ENCODE measurements at regions not wholly inside any gene's neighbourhood (a gene's known extent, or its start where the extent isn't known, plus 50 kb on each side); places are given as distances from the start of the nearest gene placed in this dataset.
"Not testable (repeated sequence)": the region's sequence is repeated elsewhere in the genome, so short reads cannot be mapped to it uniquely, and the experiment has no call there.

DNA sequence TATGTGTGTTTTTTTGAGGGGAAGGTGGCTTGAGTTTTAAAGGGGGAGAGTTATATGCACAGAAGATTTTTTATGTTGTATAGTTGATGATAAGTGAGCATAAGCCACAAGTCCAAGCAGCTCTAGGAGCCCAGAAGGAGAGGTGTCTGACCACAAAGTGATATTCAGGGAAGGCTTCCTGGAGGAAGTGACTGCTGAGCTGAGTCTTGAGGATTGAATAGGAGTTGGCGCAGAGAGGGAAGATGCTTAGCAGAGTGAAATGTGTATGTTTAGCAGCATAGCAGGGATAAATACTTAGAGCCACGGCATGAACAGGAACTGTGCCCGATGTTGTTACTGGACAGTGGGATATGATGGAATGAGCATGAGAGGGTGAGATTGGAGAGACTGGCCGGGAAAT, 255.1 kb upstream of the KCNG1 start:
- no peak overlapping the region for H3K9ac ChIP-seq (ENCODE audit: low read length)
- no peaks in the 10 kb centered on the region for H3K36me3 ChIP-seq (ENCODE audit: control insufficient read depth, insufficient read depth, low read length)
- H3K9me3 ChIP-seq (ENCODE audit: control insufficient read depth, low read length) = no peaks in the 10 kb centered on the region
- no peak overlapping the region for H3K4me3 ChIP-seq (ENCODE audit: low read length)
- no peaks in the 10 kb centered on the region for H3K4me1 ChIP-seq (ENCODE audit: control insufficient read depth, insufficient read depth, low read length)
- peaks cover 16% of the 10 kb centered on the region for H3K27me3 ChIP-seq (ENCODE audit: control insufficient read depth, insufficient read depth, low read length)

DNA sequence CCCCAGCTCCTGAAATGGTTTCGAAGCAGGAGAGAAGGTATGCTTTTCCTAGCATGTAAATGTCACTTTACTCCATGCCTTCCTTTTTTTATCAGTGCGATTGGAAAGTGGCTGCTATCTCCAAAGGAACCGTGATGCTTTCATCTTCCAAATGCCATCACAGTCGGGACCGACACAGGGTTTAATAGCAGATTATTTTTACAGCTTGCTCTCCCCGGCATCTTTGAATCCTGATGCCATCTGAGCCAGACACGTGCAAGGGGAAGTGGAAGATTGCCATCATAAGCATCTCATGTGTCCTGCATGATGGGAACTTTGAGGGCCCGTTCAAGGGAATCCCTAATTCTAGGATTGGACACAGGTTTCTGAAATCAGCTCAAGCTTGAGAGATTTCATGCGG, 253.4 kb upstream of the KCNG1 start:
- Histone ChIP-seq H3K36me3 (ENCODE audit: control insufficient read depth, insufficient read depth, low read length) (no peaks in the 10 kb centered on the region), H3K9ac (ENCODE audit: low read length) (no peak overlapping the region), H3K9me3 (ENCODE audit: control insufficient read depth, low read length) (no peaks in the 10 kb centered on the region), H3K4me3 (ENCODE audit: low read length) (no peak overlapping the region), H3K27me3 (ENCODE audit: control insufficient read depth, insufficient read depth, low read length) (peaks cover 16% of the 10 kb centered on the region), H3K4me1 (ENCODE audit: control insufficient read depth, insufficient read depth, low read length) (no peaks in the 10 kb centered on the region)

DNA sequence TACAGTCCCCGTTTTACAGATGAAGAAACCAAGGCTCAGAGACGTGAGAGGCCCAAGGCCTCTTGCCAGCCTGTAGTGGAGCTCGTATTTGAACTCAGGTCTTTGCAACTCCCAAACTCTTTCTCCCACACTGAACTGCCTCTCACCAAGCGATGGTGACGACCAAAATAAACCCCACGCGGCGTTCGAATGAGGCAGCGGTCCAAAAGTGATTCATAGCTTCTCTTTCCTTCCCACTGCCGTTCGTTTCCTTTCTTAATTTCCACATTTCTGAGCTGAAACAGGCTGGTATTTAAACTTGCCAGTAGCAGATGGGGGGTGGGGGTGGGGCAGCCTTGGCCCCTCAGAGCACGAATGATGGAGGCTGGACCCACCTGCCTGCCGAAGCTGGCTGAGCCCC, 252.9 kb upstream of the KCNG1 start:
- H3K27me3 ChIP-seq (ENCODE audit: control insufficient read depth, insufficient read depth, low read length) = peaks cover 16% of the 10 kb centered on the region
- no peaks in the 10 kb centered on the region for H3K4me1 ChIP-seq (ENCODE audit: control insufficient read depth, insufficient read depth, low read length)
- H3K9ac ChIP-seq (ENCODE audit: low read length) = no peak overlapping the region
- H3K4me3 ChIP-seq (ENCODE audit: low read length) = no peak overlapping the region
- no peaks in the 10 kb centered on the region for H3K9me3 ChIP-seq (ENCODE audit: control insufficient read depth, low read length)
- no peaks in the 10 kb centered on the region for H3K36me3 ChIP-seq (ENCODE audit: control insufficient read depth, insufficient read depth, low read length)

DNA sequence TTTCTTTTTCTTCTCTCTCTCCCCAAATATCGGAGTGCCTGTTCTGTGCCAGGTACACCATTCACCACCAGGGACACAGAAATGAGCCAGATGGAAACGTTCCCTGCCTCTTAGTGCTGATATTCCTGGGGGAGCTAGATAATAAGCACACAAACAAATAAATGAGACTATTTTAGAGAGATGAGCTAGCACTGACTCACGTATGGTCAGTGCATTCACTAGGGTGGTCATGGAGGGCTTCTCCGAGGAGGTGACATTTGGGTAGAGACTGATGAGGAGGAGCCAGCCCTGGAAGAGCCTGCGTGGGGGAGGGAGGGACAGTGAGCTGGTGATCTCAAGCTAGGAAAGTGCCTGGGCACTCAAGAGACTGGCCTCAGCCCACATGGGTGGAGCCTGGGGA, 252.3 kb upstream of the KCNG1 start:
- Histone ChIP-seq H3K4me3 (ENCODE audit: low read length) (no peak overlapping the region), H3K9me3 (ENCODE audit: control insufficient read depth, low read length) (no peaks in the 10 kb centered on the region), H3K36me3 (ENCODE audit: control insufficient read depth, insufficient read depth, low read length) (no peaks in the 10 kb centered on the region), H3K4me1 (ENCODE audit: control insufficient read depth, insufficient read depth, low read length) (no peaks in the 10 kb centered on the region), H3K27me3 (ENCODE audit: control insufficient read depth, insufficient read depth, low read length) (peaks cover 16% of the 10 kb centered on the region), H3K9ac (ENCODE audit: low read length) (no peak overlapping the region)

DNA sequence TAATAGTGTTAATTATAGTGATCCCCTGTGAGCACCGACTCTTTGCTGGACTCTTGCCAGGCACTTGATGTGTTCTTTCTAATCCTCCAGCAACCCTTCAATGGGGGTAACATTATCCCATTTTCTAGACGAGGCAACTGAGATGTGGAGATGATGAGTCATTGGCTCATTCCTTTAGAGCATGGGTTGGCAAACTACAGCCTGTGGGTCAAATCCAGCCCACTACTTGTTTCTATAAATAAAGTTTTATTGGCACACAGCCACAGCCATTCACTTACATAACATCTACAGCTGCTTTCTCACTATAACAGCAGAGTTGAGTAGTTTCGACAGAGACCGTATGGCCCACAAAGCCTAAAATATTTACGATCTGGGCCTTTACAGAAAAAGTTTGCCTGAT, 249.5 kb upstream of the KCNG1 start:
- Histone ChIP-seq H3K9ac (ENCODE audit: low read length) (no peak overlapping the region), H3K4me1 (ENCODE audit: control insufficient read depth, insufficient read depth, low read length) (no peaks in the 10 kb centered on the region), H3K4me3 (ENCODE audit: low read length) (no peak overlapping the region), H3K27me3 (ENCODE audit: control insufficient read depth, insufficient read depth, low read length) (peaks cover 10% of the 10 kb centered on the region), H3K9me3 (ENCODE audit: control insufficient read depth, low read length) (no peaks in the 10 kb centered on the region), H3K36me3 (ENCODE audit: control insufficient read depth, insufficient read depth, low read length) (no peaks in the 10 kb centered on the region)

DNA sequence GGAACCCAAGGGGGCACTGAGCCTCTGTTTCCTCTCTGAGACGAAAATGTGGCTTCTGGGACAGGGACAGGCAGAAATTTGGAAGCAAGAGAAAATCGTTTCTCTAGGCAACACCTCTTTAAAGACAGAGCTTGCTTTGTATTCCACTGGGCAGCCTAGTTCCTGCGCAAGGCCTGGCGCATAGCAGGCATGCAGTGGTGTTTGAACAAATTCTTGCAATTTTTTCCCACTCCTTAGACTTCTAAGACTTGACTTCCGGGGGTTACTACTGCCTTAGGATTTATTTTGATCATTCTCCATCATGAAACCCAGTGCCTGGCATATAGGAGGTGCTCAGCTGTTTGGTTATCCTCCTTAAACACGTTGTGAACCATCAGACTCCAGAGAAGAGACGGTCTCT, 249.0 kb upstream of the KCNG1 start:
- Histone ChIP-seq H3K4me1 (ENCODE audit: control insufficient read depth, insufficient read depth, low read length) (no peaks in the 10 kb centered on the region), H3K9ac (ENCODE audit: low read length) (no peak overlapping the region), H3K36me3 (ENCODE audit: control insufficient read depth, insufficient read depth, low read length) (no peaks in the 10 kb centered on the region), H3K27me3 (ENCODE audit: control insufficient read depth, insufficient read depth, low read length) (peaks cover 10% of the 10 kb centered on the region), H3K4me3 (ENCODE audit: low read length) (no peak overlapping the region), H3K9me3 (ENCODE audit: control insufficient read depth, low read length) (no peaks in the 10 kb centered on the region)

DNA sequence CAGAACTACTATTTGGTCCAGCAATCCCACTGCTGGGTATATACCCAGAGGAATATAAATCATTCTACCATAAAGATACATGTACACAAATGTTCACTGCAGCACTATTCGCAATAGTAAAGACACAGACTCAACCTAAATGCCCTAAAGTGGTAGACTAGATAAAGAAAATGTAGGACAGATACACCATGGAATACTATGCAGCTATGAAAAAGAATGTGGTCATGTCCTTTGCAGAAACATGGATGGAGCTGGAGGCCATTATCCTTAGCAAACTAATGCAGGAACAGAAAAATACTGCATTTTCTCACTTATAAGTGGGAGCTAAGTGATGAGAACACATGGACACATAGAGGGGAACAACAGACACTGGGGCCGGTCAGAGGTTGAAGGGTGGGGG, 248.4 kb upstream of the KCNG1 start:
- H3K4me1 ChIP-seq (ENCODE audit: control insufficient read depth, insufficient read depth, low read length); H3K9me3 ChIP-seq (ENCODE audit: control insufficient read depth, low read length); H3K9ac ChIP-seq (ENCODE audit: low read length); H3K36me3 ChIP-seq (ENCODE audit: control insufficient read depth, insufficient read depth, low read length); H3K4me3 ChIP-seq (ENCODE audit: low read length): not testable (repeated sequence)
- H3K27me3 ChIP-seq (ENCODE audit: control insufficient read depth, insufficient read depth, low read length) = peaks cover 10% of the 10 kb centered on the region

DNA sequence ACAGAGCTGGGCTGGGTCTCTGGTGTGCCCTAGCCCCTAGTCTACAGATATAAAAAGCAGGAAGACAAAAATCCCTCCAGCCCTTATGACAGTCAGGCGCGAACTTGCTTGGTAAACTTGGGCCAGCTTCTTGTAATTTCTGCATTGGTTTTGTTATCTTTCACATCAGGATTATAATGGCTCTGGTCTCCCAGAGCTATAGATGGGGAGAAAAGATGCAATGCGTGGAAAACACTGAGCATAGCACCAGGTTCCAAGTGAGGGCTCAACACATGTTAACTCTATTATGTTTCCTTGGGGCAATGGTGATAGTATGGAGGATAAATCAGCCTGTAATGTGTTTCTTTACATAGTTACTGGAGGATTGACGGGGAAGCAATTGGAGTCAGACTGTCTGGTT, 246.8 kb upstream of the KCNG1 start:
- Histone ChIP-seq H3K4me3 (ENCODE audit: low read length) (no peak overlapping the region), H3K9me3 (ENCODE audit: control insufficient read depth, low read length) (no peaks in the 10 kb centered on the region), H3K4me1 (ENCODE audit: control insufficient read depth, insufficient read depth, low read length) (no peaks in the 10 kb centered on the region), H3K36me3 (ENCODE audit: control insufficient read depth, insufficient read depth, low read length) (no peaks in the 10 kb centered on the region), H3K9ac (ENCODE audit: low read length) (no peak overlapping the region), H3K27me3 (ENCODE audit: control insufficient read depth, insufficient read depth, low read length) (no peaks in the 10 kb centered on the region)

DNA sequence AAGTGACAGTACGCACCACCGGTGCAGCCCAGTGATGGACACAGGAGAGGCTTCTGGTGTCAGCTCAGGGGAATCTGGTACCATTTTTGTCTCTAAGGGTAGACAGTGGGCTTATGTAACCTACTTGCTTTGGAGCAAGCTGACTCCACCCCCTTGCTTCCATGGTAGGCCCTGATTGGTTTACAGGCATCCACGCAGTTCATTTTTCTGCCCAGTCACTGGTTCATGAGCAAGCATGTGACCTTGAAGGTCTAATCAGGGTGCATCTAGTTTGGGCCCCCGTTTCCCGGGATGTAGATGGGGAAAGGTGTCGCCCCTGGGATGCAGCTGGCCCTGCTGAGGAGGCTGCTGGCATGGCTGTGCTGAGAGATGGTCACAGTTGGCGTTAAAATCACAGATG, 244.8 kb upstream of the KCNG1 start:
- no peaks in the 10 kb centered on the region for H3K4me1 ChIP-seq (ENCODE audit: control insufficient read depth, insufficient read depth, low read length)
- H3K36me3 ChIP-seq (ENCODE audit: control insufficient read depth, insufficient read depth, low read length) = no peaks in the 10 kb centered on the region
- no peaks in the 10 kb centered on the region for H3K27me3 ChIP-seq (ENCODE audit: control insufficient read depth, insufficient read depth, low read length)
- H3K9ac ChIP-seq (ENCODE audit: low read length) = no peak overlapping the region
- H3K9me3 ChIP-seq (ENCODE audit: control insufficient read depth, low read length) = no peaks in the 10 kb centered on the region
- no peak overlapping the region for H3K4me3 ChIP-seq (ENCODE audit: low read length)

DNA sequence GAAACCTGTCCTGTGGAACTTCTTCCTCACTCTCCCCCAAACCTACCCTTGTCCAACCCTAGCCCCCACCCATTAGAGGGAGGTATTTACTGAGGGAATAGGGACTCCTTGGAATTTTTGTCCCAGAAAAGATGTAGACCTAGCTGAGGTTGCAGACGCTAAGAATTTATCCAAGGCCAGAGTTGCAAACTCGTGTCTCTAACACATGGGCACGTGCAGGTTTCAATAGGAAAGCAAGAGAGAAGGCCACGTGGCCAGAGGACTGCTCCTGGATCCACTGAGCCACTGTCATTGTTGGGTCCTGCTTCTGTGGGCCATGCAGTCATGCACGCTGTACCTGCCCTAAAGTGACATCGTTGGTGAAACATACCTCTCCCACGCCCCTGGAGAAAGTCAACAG, 243.4 kb upstream of the KCNG1 start:
- Histone ChIP-seq H3K36me3 (ENCODE audit: control insufficient read depth, insufficient read depth, low read length) (no peaks in the 10 kb centered on the region), H3K9me3 (ENCODE audit: control insufficient read depth, low read length) (no peaks in the 10 kb centered on the region), H3K27me3 (ENCODE audit: control insufficient read depth, insufficient read depth, low read length) (no peaks in the 10 kb centered on the region), H3K9ac (ENCODE audit: low read length) (no peak overlapping the region), H3K4me1 (ENCODE audit: control insufficient read depth, insufficient read depth, low read length) (no peaks in the 10 kb centered on the region), H3K4me3 (ENCODE audit: low read length) (no peak overlapping the region)

DNA sequence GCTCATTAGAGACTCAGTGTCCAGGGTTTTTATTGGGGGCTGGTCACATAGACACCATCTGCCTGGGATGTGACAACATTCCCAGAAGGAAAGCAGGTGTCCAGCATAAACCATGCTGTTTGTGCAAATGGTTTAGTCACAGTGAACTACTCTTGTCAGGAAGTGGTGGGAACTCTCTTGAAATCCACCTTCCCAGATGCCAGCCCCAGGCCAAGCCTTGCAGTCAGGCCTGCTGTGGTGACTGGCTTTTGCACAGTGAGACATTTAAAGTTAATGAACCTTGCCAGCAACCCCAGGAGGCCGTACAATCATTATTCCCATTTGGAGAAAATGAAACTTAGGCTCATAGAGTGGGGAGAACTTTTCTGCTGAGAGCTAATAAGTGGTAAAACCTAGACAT, 242.5 kb upstream of the KCNG1 start:
- no peaks in the 10 kb centered on the region for H3K9me3 ChIP-seq (ENCODE audit: control insufficient read depth, low read length)
- H3K4me3 ChIP-seq (ENCODE audit: low read length) = no peak overlapping the region
- no peaks in the 10 kb centered on the region for H3K27me3 ChIP-seq (ENCODE audit: control insufficient read depth, insufficient read depth, low read length)
- H3K9ac ChIP-seq (ENCODE audit: low read length) = no peak overlapping the region
- no peaks in the 10 kb centered on the region for H3K36me3 ChIP-seq (ENCODE audit: control insufficient read depth, insufficient read depth, low read length)
- no peaks in the 10 kb centered on the region for H3K4me1 ChIP-seq (ENCODE audit: control insufficient read depth, insufficient read depth, low read length)

DNA sequence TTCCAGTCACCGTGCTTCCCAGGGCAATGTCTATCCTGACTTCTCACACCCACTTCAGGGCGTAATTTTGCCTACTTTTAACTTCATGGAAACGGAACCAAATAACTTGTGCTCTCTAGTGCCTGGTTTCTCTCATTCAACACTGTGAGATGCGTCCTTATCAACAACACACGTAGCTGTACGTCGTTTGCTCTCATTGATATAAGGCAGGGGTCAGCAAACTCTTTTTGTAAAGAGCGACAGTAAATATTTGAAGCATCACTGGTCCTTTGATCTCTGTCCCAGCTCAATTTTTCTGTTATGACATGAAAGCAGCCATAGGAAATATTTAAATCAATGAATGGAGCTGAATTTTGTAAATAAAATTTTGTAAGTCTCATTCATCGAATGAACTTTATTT, 239.3 kb upstream of the KCNG1 start:
- Histone ChIP-seq H3K4me3 (ENCODE audit: low read length) (no peak overlapping the region), H3K4me1 (ENCODE audit: control insufficient read depth, insufficient read depth, low read length) (no peaks in the 10 kb centered on the region), H3K36me3 (ENCODE audit: control insufficient read depth, insufficient read depth, low read length) (no peaks in the 10 kb centered on the region), H3K27me3 (ENCODE audit: control insufficient read depth, insufficient read depth, low read length) (no peaks in the 10 kb centered on the region), H3K9me3 (ENCODE audit: control insufficient read depth, low read length) (no peaks in the 10 kb centered on the region), H3K9ac (ENCODE audit: low read length) (no peak overlapping the region)

DNA sequence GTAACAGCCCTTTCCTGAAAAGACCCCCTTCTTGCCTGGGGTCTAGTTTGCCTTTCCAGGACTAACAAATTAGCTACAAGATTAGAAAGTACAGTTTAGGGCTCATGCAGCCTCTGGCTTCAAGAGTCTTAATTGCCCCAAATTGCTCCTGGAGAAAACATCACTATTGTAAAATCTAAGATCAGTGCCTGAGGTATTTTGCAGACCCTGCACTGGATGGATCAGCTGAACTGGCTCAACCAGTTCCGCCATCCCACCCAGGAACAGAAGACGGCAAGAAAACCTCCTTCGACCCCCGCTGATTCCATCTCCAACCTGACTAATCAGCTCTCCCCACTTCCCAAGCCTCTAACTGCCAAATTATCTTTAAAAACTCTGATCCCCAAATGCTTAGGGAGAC, 236.5 kb upstream of the KCNG1 start:
- no peak overlapping the region for H3K9ac ChIP-seq (ENCODE audit: low read length)
- H3K4me3 ChIP-seq (ENCODE audit: low read length) = no peak overlapping the region
- H3K9me3 ChIP-seq (ENCODE audit: control insufficient read depth, low read length) = no peaks in the 10 kb centered on the region
- no peaks in the 10 kb centered on the region for H3K27me3 ChIP-seq (ENCODE audit: control insufficient read depth, insufficient read depth, low read length)
- no peaks in the 10 kb centered on the region for H3K36me3 ChIP-seq (ENCODE audit: control insufficient read depth, insufficient read depth, low read length)
- no peaks in the 10 kb centered on the region for H3K4me1 ChIP-seq (ENCODE audit: control insufficient read depth, insufficient read depth, low read length)

Data from mucosa of stomach (tissue), 1 donor.